BLaER1 treated with 17β-estradiol and CSF1 and Interleukin-3, amounts not matched to agents 10 nM and 100 nM (cell line): ENCODE measurements at regions not wholly inside any gene's neighbourhood (a gene's known extent, or its start where the extent isn't known, plus 50 kb on each side); places are given as distances from the start of the nearest gene placed in this dataset.
"Not testable (repeated sequence)": the region's sequence is repeated elsewhere in the genome, so short reads cannot be mapped to it uniquely, and the experiment has no call there.

ENCODE experiments used
- H3K27ac ChIP-seq, 11 experiments: shearing (Covaris generic); formaldehyde crosslinking; 2 replicates each; pipeline ENCODE4 v1.8.1; 2022
- H3K27me3 ChIP-seq, 11 experiments: shearing (Covaris generic); formaldehyde crosslinking; 2 replicates each; pipeline ENCODE4 v1.8.1; 2022
- H3K36me3 ChIP-seq, 11 experiments: shearing (Covaris generic); formaldehyde crosslinking; 2 replicates each; pipeline ENCODE4 v1.8.1; 2022
- H3K4me1 ChIP-seq, 10 experiments: shearing (Covaris generic); formaldehyde crosslinking; 2 replicates each; pipeline ENCODE4 v1.8.1; 2022
- H3K4me2 ChIP-seq, 11 experiments: shearing (Covaris generic); formaldehyde crosslinking; 2 replicates each; pipeline ENCODE4 v1.8.1; 2022
- H3K4me3 ChIP-seq, 10 experiments: shearing (Covaris generic); formaldehyde crosslinking; 2 replicates each; pipeline ENCODE4 v1.8.1; 2022
- H3K9ac ChIP-seq, 11 experiments: shearing (Covaris generic); formaldehyde crosslinking; 2 replicates each; pipeline ENCODE4 v1.8.1; 2022
- H3K9me3 ChIP-seq, 11 experiments: shearing (Covaris generic); formaldehyde crosslinking; replicated peaks in 1 of 11; 2 replicates each; pipeline ENCODE4 v1.8.1; 2022
- H4K20me1 ChIP-seq, 11 experiments: shearing (Covaris generic); formaldehyde crosslinking; 2 replicates each; pipeline ENCODE4 v1.8.1; 2022
- Cebpa-rat ChIP-seq, 11 experiments: shearing (Covaris generic); IDR thresholded peaks; 2 replicates each; pipeline ENCODE4 v1.8.1; 2022

- no peak overlapping the region for H3K4me2 ChIP-seq
- no peak overlapping the region for H3K9ac ChIP-seq
- no peak for TF ChIP-seq Cebpa-rat (IDR thresholded peaks at IDR 0.05)
- H3K27ac ChIP-seq, result no peak overlapping the region
- no peaks in the 10 kb centered on the region for H3K27me3 ChIP-seq
- no peaks in the 10 kb centered on the region for H4K20me1 ChIP-seq
- H3K36me3 ChIP-seq, result no peaks in the 10 kb centered on the region
- peaks cover 0 to 11% (median 0%) of the 10 kb centered on the region in 11 experiments; a peak in 2 of 22 replicates for H3K9me3 ChIP-seq
- H3K4me3 ChIP-seq, result no peak overlapping the region
- H3K4me1 ChIP-seq, result no peaks in the 10 kb centered on the region
Measured at GRCh38 chr3:132135628-132136333, 101.0 kb upstream of the CPNE4 start.

GRCh38 chr3:132136334-132136716, 101.5 kb upstream of the CPNE4 start:
- Histone ChIP-seq H3K36me3 (no peaks in the 10 kb centered on the region), H3K27me3 (no peaks in the 10 kb centered on the region), H3K4me1 (no peaks in the 10 kb centered on the region), H3K4me2 (no peak overlapping the region), H3K9ac (no peak overlapping the region), H3K4me3 (no peak overlapping the region), H4K20me1 (no peaks in the 10 kb centered on the region), H3K9me3 (peaks cover 0 to 11% (median 0%) of the 10 kb centered on the region in 11 experiments; a peak in 2 of 22 replicates), H3K27ac (no peak overlapping the region)
- TF ChIP-seq Cebpa-rat (IDR thresholded peaks at IDR 0.05), result no peak

GRCh38 chr3:132136902-132137301, 102.1 kb upstream of the CPNE4 start:
- peaks cover 0 to 10% (median 0%) of the 10 kb centered on the region in 11 experiments; a peak in 2 of 22 replicates for H3K9me3 ChIP-seq
- H3K9ac ChIP-seq, H3K4me3 ChIP-seq, H3K36me3 ChIP-seq, H3K27ac ChIP-seq, H3K27me3 ChIP-seq, H4K20me1 ChIP-seq, H3K4me1 ChIP-seq, H3K4me2 ChIP-seq: not testable (repeated sequence)

- no peak overlapping the region for H3K4me2 ChIP-seq
- peaks cover 0 to 7% (median 0%) of the 10 kb centered on the region in 10 experiments; a peak in 7 of 20 replicates for H3K4me1 ChIP-seq
- H3K36me3 ChIP-seq, result no peaks in the 10 kb centered on the region
- H3K27ac ChIP-seq, result no peak overlapping the region
- TF ChIP-seq Cebpa-rat (IDR thresholded peaks at IDR 0.05), result no peak
- H4K20me1 ChIP-seq, result no peaks in the 10 kb centered on the region
- no peak overlapping the region for H3K4me3 ChIP-seq
- H3K27me3 ChIP-seq, result no peaks in the 10 kb centered on the region
- no peak overlapping the region for H3K9ac ChIP-seq
- H3K9me3 ChIP-seq, result no peaks in the 10 kb centered on the region
Measured at GRCh38 chr3:132145833-132146232, 111.0 kb upstream of the CPNE4 start.

- Histone ChIP-seq H3K36me3 (no peaks in the 10 kb centered on the region), H3K9me3 (no peaks in the 10 kb centered on the region), H3K4me1 (peaks cover 0 to 13% (median 0%) of the 10 kb centered on the region in 10 experiments; a peak in 7 of 20 replicates), H3K27ac (no peak overlapping the region), H3K4me3 (no peak overlapping the region), H4K20me1 (no peaks in the 10 kb centered on the region), H3K4me2 (no peak overlapping the region), H3K27me3 (no peaks in the 10 kb centered on the region), H3K9ac (no peak overlapping the region)
- TF ChIP-seq Cebpa-rat (IDR thresholded peaks at IDR 0.05), result 0 out of 22 replicates have a peak, but pooled peaks of 2 of the 11 experiments have one; percentile 16 to 18
Measured at GRCh38 chr3:132154619-132155018, 119.8 kb upstream of the CPNE4 start.

GRCh38 chr3:132159145-132159544, 124.3 kb upstream of the CPNE4 start:
- TF ChIP-seq Cebpa-rat (IDR thresholded peaks at IDR 0.05), result no peak

GRCh38 chr3:132160198-132160597, 125.4 kb upstream of the CPNE4 start:
- Histone ChIP-seq H3K4me2 (no peak overlapping the region), H3K36me3 (no peaks in the 10 kb centered on the region), H3K9ac (no peak overlapping the region), H3K9me3 (no peaks in the 10 kb centered on the region), H3K4me1 (no peaks in the 10 kb centered on the region), H3K4me3 (no peak overlapping the region), H3K27ac (no peak overlapping the region), H3K27me3 (no peaks in the 10 kb centered on the region), H4K20me1 (no peaks in the 10 kb centered on the region)
- TF ChIP-seq Cebpa-rat (IDR thresholded peaks at IDR 0.05), result no peak

More at GRCh38 chr3:132159145-132159544, 124.3 kb upstream of the CPNE4 start:
- H3K9me3 ChIP-seq, result no peaks in the 10 kb centered on the region
- no peak overlapping the region for H3K4me2 ChIP-seq
- no peaks in the 10 kb centered on the region for H3K27me3 ChIP-seq
- H3K4me1 ChIP-seq, result no peaks in the 10 kb centered on the region
- H3K9ac ChIP-seq, result no peak overlapping the region
- H3K36me3 ChIP-seq, result no peaks in the 10 kb centered on the region
- H3K27ac ChIP-seq, result no peak overlapping the region
- H3K4me3 ChIP-seq, result no peak overlapping the region
- no peaks in the 10 kb centered on the region for H4K20me1 ChIP-seq

GRCh38 chr3:132161608-132162007, 126.8 kb upstream of the CPNE4 start:
- no peaks in the 10 kb centered on the region for H3K4me1 ChIP-seq

GRCh38 chr3:132164469-132165092, 129.8 kb upstream of the CPNE4 start:
- Histone ChIP-seq H3K9ac (no peak overlapping the region), H3K27ac (no peak overlapping the region), H3K4me3 (no peak overlapping the region), H3K9me3 (no peaks in the 10 kb centered on the region), H3K36me3 (no peaks in the 10 kb centered on the region), H3K4me2 (no peak overlapping the region), H3K4me1 (no peaks in the 10 kb centered on the region), H3K27me3 (peaks cover 0 to 11% (median 0%) of the 10 kb centered on the region in 11 experiments; a peak in 4 of 22 replicates), H4K20me1 (no peaks in the 10 kb centered on the region)
- TF ChIP-seq Cebpa-rat (IDR thresholded peaks at IDR 0.05), result no peak

More at GRCh38 chr3:132161608-132162007, 126.8 kb upstream of the CPNE4 start:
- TF ChIP-seq Cebpa-rat (IDR thresholded peaks at IDR 0.05), result no peak
- no peaks in the 10 kb centered on the region for H3K36me3 ChIP-seq
- H3K9me3 ChIP-seq, result no peaks in the 10 kb centered on the region
- no peaks in the 10 kb centered on the region for H4K20me1 ChIP-seq
- no peak overlapping the region for H3K27ac ChIP-seq
- H3K4me3 ChIP-seq, result no peak overlapping the region
- no peak overlapping the region for H3K9ac ChIP-seq
- H3K27me3 ChIP-seq, result no peaks in the 10 kb centered on the region
- H3K4me2 ChIP-seq, result no peak overlapping the region

- no peak for TF ChIP-seq Cebpa-rat (IDR thresholded peaks at IDR 0.05)
- peaks cover 0 to 11% (median 0%) of the 10 kb centered on the region in 11 experiments; a peak in 4 of 22 replicates for H3K27me3 ChIP-seq
- H3K4me3 ChIP-seq, result no peak overlapping the region
- H3K4me2 ChIP-seq, result no peak overlapping the region
- H3K9me3 ChIP-seq, result no peaks in the 10 kb centered on the region
- no peaks in the 10 kb centered on the region for H3K4me1 ChIP-seq
- H3K36me3 ChIP-seq, result no peaks in the 10 kb centered on the region
- no peak overlapping the region for H3K9ac ChIP-seq
- no peak overlapping the region for H3K27ac ChIP-seq
- no peaks in the 10 kb centered on the region for H4K20me1 ChIP-seq
Measured at GRCh38 chr3:132167870-132168269, 133.1 kb upstream of the CPNE4 start.
